Fibroblast of skin of left biceps (primary cell): ENCODE measurements at regions not wholly inside any gene's neighbourhood (a gene's known extent, or its start where the extent isn't known, plus 50 kb on each side); places are given as distances from the start of the nearest gene placed in this dataset.
"Not testable (repeated sequence)": the region's sequence is repeated elsewhere in the genome, so short reads cannot be mapped to it uniquely, and the experiment has no call there.

Experiments used
- DNase-seq, 2 experiments: peaks; one replicate each; pipeline ENCODE4 v3.0.0-alpha.2; 2013; ENCODE audit warnings: low read depth in 2 of 2

- DNase-seq: no peak
Measured at GRCh38 chr6:77324866-77325265, 138.4 kb downstream of the HTR1B start.

GRCh38 chr6:77322604-77323003, 140.7 kb downstream of the HTR1B start:
- no peak for DNase-seq

GRCh38 chr6:77318256-77318655, 145.0 kb downstream of the HTR1B start:
- no peak for DNase-seq

- no peak for DNase-seq
Measured at GRCh38 chr6:77313595-77313994, 149.7 kb downstream of the HTR1B start.

GRCh38 chr6:77299931-77300330, 163.4 kb downstream of the HTR1B start:
- no peak for DNase-seq

- DNase-seq: no peak
Measured at GRCh38 chr6:77298283-77298682, 165.0 kb downstream of the HTR1B start.

- DNase-seq: peak; percentile 83 to 87
Measured at GRCh38 chr6:77292564-77293546, 170.4 kb downstream of the HTR1B start.

- DNase-seq: no peak
Measured at GRCh38 chr6:77290798-77291197, 172.5 kb downstream of the HTR1B start.

GRCh38 chr6:77286541-77286940, 176.8 kb downstream of the HTR1B start:
- no peak for DNase-seq

GRCh38 chr6:77273929-77274328, 189.4 kb downstream of the HTR1B start:
- DNase-seq: no peak

- no peak for DNase-seq
Measured at GRCh38 chr6:77264970-77265369, 198.3 kb downstream of the HTR1B start.

- DNase-seq: no peak
Measured at GRCh38 chr6:77263003-77263402, 200.3 kb downstream of the HTR1B start.

GRCh38 chr6:77251801-77252200, 211.5 kb downstream of the HTR1B start:
- DNase-seq: not testable (repeated sequence)

GRCh38 chr6:77249560-77249959, 213.7 kb downstream of the HTR1B start:
- DNase-seq: no peak

GRCh38 chr6:77245026-77245425, 218.3 kb downstream of the HTR1B start:
- DNase-seq: no peak

- DNase-seq: peak in 1 of 2 experiments; percentile 3
Measured at GRCh38 chr6:77231438-77232305, 231.6 kb downstream of the HTR1B start.

- no peak for DNase-seq
Measured at GRCh38 chr6:77228279-77228678, 235.0 kb downstream of the HTR1B start.

GRCh38 chr6:77217896-77218295, 245.4 kb downstream of the HTR1B start:
- no peak for DNase-seq

- DNase-seq: peak; percentile 13
Measured at GRCh38 chr6:77205936-77206335, 257.4 kb downstream of the HTR1B start.

GRCh38 chr6:77204555-77204954, 258.7 kb downstream of the HTR1B start:
- DNase-seq: no peak

- DNase-seq: no peak
Measured at GRCh38 chr6:77183447-77183846, 279.8 kb downstream of the HTR1B start.

GRCh38 chr6:77181749-77182148, 281.5 kb downstream of the HTR1B start:
- no peak for DNase-seq
